Ascending aorta (tissue), 2 donors: ENCODE measurements at regions not wholly inside any gene's neighbourhood (a gene's known extent, or its start where the extent isn't known, plus 50 kb on each side); places are given as distances from the start of the nearest gene placed in this dataset.

Experiments used
- DNase-seq, 2 donors: peaks; one replicate each; pipeline ENCODE4 v3.0.0-alpha.2; 2019; ENCODE audit warnings: low spot score in 2 of 2
- H3K27ac ChIP-seq, 2 donors: fragments of 200-600 bp; sonication (generic); one replicate each; pipeline ENCODE4 v1.5.1; 2016 to 2017; ENCODE audit warnings: mild to moderate bottlenecking in 1 of 2
- H3K27me3 ChIP-seq: fragments of 200-600 bp; sonication (generic); one replicate; pipeline ENCODE4 v1.5.1; 2017
- H3K36me3 ChIP-seq, 2 donors: fragments of 200-600 bp; sonication (generic); one replicate each; pipeline ENCODE4 v1.5.1; 2016
- H3K4me1 ChIP-seq, 2 donors: fragments of 200-600 bp; sonication (generic); one replicate each; pipeline ENCODE4 v1.5.1; 2016 to 2017; ENCODE audit warnings: mild to moderate bottlenecking in 1 of 2
- H3K4me3 ChIP-seq, 2 donors: fragments of 200-600 bp; sonication (generic); one replicate each; pipeline ENCODE4 v1.5.1; 2016 to 2017; ENCODE audit warnings: mild to moderate bottlenecking in 1 of 2
- H3K9me3 ChIP-seq, 2 donors: fragments of 200-600 bp; sonication (generic); one replicate each; pipeline ENCODE4 v1.5.1; 2016
- CTCF ChIP-seq, 3 experiments: fragments of 200-600 bp in 2 of 3; fragments of 450-650 bp in 1 of 3; sonication (generic) in 2 of 3; IDR thresholded peaks; one replicate each; pipeline ENCODE4 v1.5.1; 2016 to 2019; ENCODE audit warnings: antibody characterized with exemption in 3 of 3, mild to moderate bottlenecking in 1 of 3, moderate library complexity in 1 of 3
- intact Hi-C: fragments of 100-400 bp; cut with DNase I; formaldehyde crosslinking; loops from one replicate; pipeline ENCODE4 v1.15.1; 2023

GRCh38 chr5:69035665-69036064 lies 58.1 kb upstream of the SLC30A5 start:
- H3K9me3 ChIP-seq: no peaks in the 10 kb centered on the region
- H3K27me3 ChIP-seq: no peaks in the 10 kb centered on the region
- intact Hi-C loops: no loop called here
- no peaks in the 10 kb centered on the region for H3K4me1 ChIP-seq
- H3K36me3 ChIP-seq: no peaks in the 10 kb centered on the region
- no peak for DNase-seq
- no peak overlapping the region for H3K4me3 ChIP-seq
- no peak for TF ChIP-seq CTCF (IDR thresholded peaks at IDR 0.05)
- H3K27ac ChIP-seq: no peak overlapping the region

GRCh38 chr5:69038539-69038938 lies 55.3 kb upstream of the SLC30A5 start:
- TF ChIP-seq CTCF (IDR thresholded peaks at IDR 0.05): no peak
- Histone ChIP-seq H3K27ac (no peak overlapping the region), H3K4me3 (no peak overlapping the region), H3K9me3 (no peaks in the 10 kb centered on the region), H3K4me1 (no peaks in the 10 kb centered on the region), H3K27me3 (no peaks in the 10 kb centered on the region), H3K36me3 (no peaks in the 10 kb centered on the region)
- intact Hi-C loops: no loop called here
- DNase-seq: no peak

GRCh38 chr5:69039829-69040228 lies 54.0 kb upstream of the SLC30A5 start:
- Histone ChIP-seq H3K9me3 (no peaks in the 10 kb centered on the region), H3K27me3 (no peaks in the 10 kb centered on the region), H3K36me3 (no peaks in the 10 kb centered on the region), H3K4me3 (no peak overlapping the region), H3K27ac (no peak overlapping the region), H3K4me1 (no peaks in the 10 kb centered on the region)
- intact Hi-C loops: loop anchor here (5.0 kb wide), 1 partner anchor 192 kb away; the partner anchor contains the start of gene CDK7
- TF ChIP-seq CTCF (IDR thresholded peaks at IDR 0.05): no peak
- DNase-seq: no peak

GRCh38 chr5:69042500-69042899 lies 51.3 kb upstream of the SLC30A5 start:
- no peak for TF ChIP-seq CTCF (IDR thresholded peaks at IDR 0.05)
- Histone ChIP-seq H3K36me3 (no peaks in the 10 kb centered on the region), H3K4me3 (no peak overlapping the region), H3K4me1 (no peaks in the 10 kb centered on the region), H3K27ac (no peak overlapping the region), H3K9me3 (no peaks in the 10 kb centered on the region), H3K27me3 (no peaks in the 10 kb centered on the region)
- intact Hi-C loops: loop anchor here (2.0 to 5.0 kb wide), 2 partner anchors 50 to 190 kb away; partner anchors contain the start of gene CDK7
- no peak for DNase-seq

GRCh38 chr5:69042915-69043654 lies 50.7 kb upstream of the SLC30A5 start:
- H3K4me3 ChIP-seq: peak overlapping the region; percentile 57 to 62
- H3K36me3 ChIP-seq: no peaks in the 10 kb centered on the region
- peak; percentile 15 to 88 for DNase-seq
- intact Hi-C loops: loop anchor here (1.0 to 5.0 kb wide), 3 partner anchors 50 to 292 kb away; partner anchors contain the start of gene CDK7
- H3K9me3 ChIP-seq: no peaks in the 10 kb centered on the region
- H3K4me1 ChIP-seq: no peaks in the 10 kb centered on the region
- peak overlapping the region; percentile 54 to 60 for H3K27ac ChIP-seq
- H3K27me3 ChIP-seq: no peaks in the 10 kb centered on the region
- TF ChIP-seq CTCF (IDR thresholded peaks at IDR 0.05): peak; percentile 61 to 84 (median 83)
